Activated CD8-positive, alpha-beta memory T cell treated with anti-CD3 and anti-CD28 coated beads, Interleukin-2, amount 50 U/mL, for 4 hours (primary cell): ENCODE measurements at regions not wholly inside any gene's neighbourhood (a gene's known extent, or its start where the extent isn't known, plus 50 kb on each side); places are given as distances from the start of the nearest gene placed in this dataset.
"Not testable (repeated sequence)": the region's sequence is repeated elsewhere in the genome, so short reads cannot be mapped to it uniquely, and the experiment has no call there.

Experiments used
- DNase-seq: peaks from one replicate; pipeline ENCODE4 v3.0.0-alpha.2; 2020

GRCh38 chr16:13483121-13483520 is 436.8 kb upstream of the ERCC4 start:
- no peak for DNase-seq

- not testable (repeated sequence) for DNase-seq
Observed at GRCh38 chr16:13489416-13489815, 430.5 kb upstream of the ERCC4 start.

GRCh38 chr16:13492046-13492445 is 427.9 kb upstream of the ERCC4 start:
- DNase-seq: no peak

- no peak for DNase-seq
Observed at GRCh38 chr16:13503960-13504635, 415.9 kb upstream of the ERCC4 start.

- DNase-seq: no peak
Observed at GRCh38 chr16:13507530-13507929, 412.4 kb upstream of the ERCC4 start.

GRCh38 chr16:13510425-13511151 is 409.4 kb upstream of the ERCC4 start:
- no peak for DNase-seq

GRCh38 chr16:13517841-13518240 is 402.1 kb upstream of the ERCC4 start:
- no peak for DNase-seq

- no peak for DNase-seq
Observed at GRCh38 chr16:13519871-13520270, 400.1 kb upstream of the ERCC4 start.

- DNase-seq: no peak
Observed at GRCh38 chr16:13521356-13521755, 398.6 kb upstream of the ERCC4 start.

- DNase-seq: no peak
Observed at GRCh38 chr16:13527332-13527731, 392.6 kb upstream of the ERCC4 start.

GRCh38 chr16:13528691-13529090 is 391.3 kb upstream of the ERCC4 start:
- DNase-seq: no peak

- DNase-seq: no peak
Observed at GRCh38 chr16:13529193-13529982, 390.6 kb upstream of the ERCC4 start.

- no peak for DNase-seq
Observed at GRCh38 chr16:13540771-13541170, 379.2 kb upstream of the ERCC4 start.

- DNase-seq: no peak
Observed at GRCh38 chr16:13542284-13542683, 377.7 kb upstream of the ERCC4 start.

GRCh38 chr16:13543850-13544249 is 376.1 kb upstream of the ERCC4 start:
- DNase-seq: no peak

- DNase-seq: no peak
Observed at GRCh38 chr16:13545271-13545670, 374.7 kb upstream of the ERCC4 start.

- no peak for DNase-seq
Observed at GRCh38 chr16:13550254-13550653, 369.7 kb upstream of the ERCC4 start.

- DNase-seq: no peak
Observed at GRCh38 chr16:13552062-13552959, 367.6 kb upstream of the ERCC4 start.

GRCh38 chr16:13552960-13553257 is 367.0 kb upstream of the ERCC4 start:
- no peak for DNase-seq

- no peak for DNase-seq
Observed at GRCh38 chr16:13553453-13553985, 366.4 kb upstream of the ERCC4 start.

- no peak for DNase-seq
Observed at GRCh38 chr16:13554005-13554404, 365.9 kb upstream of the ERCC4 start.

- DNase-seq: no peak
Observed at GRCh38 chr16:13554643-13555042, 365.3 kb upstream of the ERCC4 start.

GRCh38 chr16:13557418-13557817 is 362.5 kb upstream of the ERCC4 start:
- no peak for DNase-seq
